T-helper 1 cell (primary cell): ENCODE measurements at regions not wholly inside any gene's neighbourhood (a gene's known extent, or its start where the extent isn't known, plus 50 kb on each side); places are given as distances from the start of the nearest gene placed in this dataset.

Experiments used
- DNase-seq, 5 donors: peaks; one replicate each; pipeline ENCODE4 v3.0.0-alpha.2; 2012 to 2020

DNA sequence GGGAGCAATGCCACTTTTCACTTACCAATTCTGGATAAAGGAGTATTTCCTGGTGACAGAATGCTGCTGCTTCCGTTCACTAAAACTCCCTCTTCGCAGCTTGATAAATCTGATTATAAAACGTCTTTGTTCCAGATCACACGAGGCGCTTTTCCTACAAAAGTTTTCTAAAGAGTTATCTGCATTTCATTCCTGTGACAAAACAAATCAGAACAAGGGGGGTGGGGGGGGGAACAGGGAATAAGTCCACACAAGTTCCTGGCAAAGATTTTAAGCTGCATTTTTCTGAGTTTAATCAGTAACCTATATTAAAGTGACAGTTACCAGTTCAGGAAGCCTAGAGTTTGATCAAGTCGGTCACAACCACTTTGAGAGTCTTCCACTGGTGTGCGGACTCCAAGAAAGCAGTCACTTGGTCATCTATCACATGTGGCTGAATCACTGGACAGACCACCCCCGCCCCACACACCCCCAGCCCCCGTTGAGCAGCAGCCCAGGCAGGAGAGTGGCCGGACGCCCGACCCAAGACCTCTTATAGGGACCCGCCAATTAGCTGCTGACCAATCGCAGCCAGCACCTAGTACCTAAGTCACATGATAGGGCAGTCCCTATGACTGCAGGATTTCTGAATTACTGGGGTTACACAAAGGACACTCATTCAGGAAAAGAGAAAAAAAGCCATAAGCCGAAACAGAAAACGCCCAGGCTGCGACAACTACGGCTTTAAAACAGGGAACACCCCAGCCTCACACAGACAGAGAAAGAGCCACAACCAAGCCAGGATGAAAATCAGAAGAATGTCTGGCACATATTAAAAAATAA lies 569.3 kb upstream of the DIPK2B start:
- peak in 2 of 5 donors; percentile 12 to 46 for DNase-seq

DNA sequence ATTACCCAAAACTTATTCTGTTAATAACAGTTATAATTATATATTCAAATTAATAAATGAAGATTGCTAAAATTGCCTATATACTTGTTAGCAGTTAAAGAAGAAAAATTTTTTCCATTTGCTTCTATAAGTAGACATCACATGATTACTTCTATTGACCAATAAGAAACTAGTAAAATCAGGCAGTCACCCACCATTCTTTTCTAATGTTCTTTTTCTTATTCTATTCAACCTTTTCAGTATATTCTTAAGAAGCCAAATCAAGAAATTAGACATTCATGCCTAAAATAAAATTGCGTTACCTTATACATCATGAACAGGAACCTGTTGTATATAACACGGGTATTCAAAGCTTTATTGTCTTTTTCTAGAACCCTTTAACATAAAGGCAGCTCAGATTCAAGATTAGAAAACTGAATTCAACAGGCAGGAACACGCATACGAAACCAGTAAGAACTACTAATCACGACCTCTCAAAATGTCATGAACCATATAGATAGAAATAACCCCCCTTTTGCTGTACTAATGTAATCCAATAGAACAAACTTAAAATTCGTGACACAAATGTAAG lies 568.1 kb upstream of the DIPK2B start:
- no peak for DNase-seq

DNA sequence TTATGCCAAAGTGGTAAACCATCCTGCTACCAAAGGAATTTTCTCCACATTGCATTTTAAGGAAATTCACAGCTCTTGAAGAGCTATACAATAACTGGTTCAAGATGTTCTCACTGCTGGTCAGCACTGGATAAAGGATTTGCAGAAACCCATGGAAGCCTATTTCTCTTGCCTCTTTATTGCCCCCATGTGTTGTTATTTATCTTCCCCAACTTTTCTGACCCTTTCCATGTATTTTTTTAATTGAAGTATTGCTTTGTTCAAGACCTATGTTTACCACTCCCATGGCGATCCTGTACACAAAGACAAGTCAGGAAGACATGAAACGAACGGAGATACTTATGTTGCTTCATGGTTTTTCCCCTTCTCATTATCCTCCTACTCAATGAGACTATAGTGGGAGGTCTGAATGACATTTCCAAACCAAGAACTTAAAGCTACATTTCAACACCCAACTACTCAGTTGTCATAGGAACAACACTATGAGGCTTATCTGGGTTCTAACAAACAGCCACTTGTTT lies 566.4 kb upstream of the DIPK2B start:
- DNase-seq: no peak

DNA sequence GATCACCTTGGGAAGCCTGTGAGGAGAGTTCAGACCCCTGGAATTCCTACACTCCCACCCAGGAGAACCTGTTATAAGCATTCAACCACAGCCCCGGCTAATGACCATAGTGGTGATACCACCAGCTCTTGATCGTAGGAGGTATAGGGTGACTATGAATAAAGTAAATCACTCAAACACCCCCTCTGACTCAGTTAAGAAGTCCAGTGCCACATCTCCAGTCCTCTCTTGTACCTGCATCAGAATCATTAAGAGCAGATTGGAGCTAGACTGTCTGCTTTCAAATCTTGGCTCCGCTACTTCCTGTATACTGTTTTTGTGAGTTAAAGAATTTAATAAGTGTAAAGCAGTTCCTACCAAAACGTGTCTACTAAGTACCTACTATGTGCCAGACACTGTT lies 565.1 kb upstream of the DIPK2B start:
- no peak for DNase-seq

DNA sequence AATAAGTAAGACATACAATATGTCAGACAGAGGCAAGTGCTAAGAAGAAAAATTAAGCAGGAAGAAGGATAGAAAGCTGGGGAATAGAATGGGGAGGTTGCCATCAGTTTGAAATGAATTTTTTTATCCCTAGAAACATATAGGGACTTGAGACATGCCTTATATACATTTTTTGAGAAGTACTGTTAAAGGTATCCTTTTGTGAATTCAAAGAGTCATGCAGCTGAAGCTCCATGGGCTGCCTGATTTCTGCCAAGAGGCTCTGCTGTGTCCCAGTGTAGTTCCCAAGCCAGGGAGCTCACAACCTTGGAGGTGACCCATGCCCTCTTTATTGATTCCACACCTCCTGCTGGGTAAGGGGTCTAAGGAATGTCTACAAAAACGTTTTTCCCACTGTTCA lies 564.6 kb upstream of the DIPK2B start:
- no peak for DNase-seq

DNA sequence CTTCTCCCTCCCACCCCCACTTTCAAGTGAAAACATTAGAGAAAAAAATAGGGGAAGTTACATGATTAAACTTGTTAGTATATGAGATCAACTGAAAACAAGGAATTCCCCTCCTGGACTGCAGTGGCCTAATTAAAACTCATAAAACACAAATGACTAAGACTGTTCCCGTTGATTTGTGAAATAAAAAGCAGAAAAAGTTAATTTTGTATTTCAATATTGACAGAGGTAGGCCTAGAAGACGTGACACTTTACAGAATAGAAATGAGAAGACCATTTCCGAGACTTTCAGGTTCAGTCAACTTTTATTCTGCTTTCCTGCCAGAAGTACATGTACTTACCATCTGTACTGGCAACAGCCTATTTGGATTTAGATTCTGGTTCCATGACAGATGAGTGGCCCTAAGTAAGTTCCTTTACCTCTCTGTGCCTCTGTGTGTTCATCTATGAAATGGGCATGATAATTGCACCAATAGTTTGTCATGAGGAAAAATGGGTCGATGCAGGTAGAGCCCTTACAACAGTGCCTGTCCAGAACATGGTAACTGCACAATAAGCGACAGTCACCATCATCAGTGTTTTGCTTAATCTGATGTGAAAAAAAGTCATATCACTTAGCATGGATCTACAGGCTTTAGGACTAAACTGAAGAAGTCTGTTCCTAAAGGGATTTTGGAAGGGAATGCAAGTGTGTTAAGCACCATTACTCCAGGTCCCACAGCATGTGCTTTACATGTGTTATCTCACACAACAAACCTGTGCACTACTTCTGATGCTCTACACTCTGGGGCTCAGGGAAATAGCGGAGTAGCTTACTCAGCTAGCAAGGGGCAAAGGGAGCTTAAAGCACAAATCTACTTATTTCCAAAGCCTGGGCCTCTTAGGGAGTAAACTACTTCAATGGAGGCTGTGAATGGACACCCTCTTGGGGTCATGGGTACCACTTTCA lies 562.3 kb upstream of the DIPK2B start:
- DNase-seq: peak in 1 of 5 donors; percentile 63

DNA sequence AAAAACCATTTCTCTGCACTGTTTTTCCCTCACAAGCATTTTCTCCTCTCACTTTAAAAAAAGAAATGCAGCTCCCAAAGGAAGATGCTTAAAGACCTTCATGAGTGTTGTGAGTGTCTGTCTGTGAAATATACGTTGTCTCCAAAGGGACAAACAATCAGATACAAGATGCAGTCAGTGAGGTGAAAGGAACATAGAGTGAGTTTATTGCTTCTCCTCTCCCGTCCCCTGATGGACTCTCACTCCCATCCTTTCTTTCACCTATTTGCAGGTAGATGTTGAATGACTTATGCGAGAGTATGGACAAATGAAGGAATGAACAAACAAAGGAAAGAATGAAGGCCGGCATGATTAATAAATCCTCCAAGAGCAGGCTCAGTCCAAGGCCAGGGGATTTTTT lies 561.2 kb upstream of the DIPK2B start:
- no peak for DNase-seq

DNA sequence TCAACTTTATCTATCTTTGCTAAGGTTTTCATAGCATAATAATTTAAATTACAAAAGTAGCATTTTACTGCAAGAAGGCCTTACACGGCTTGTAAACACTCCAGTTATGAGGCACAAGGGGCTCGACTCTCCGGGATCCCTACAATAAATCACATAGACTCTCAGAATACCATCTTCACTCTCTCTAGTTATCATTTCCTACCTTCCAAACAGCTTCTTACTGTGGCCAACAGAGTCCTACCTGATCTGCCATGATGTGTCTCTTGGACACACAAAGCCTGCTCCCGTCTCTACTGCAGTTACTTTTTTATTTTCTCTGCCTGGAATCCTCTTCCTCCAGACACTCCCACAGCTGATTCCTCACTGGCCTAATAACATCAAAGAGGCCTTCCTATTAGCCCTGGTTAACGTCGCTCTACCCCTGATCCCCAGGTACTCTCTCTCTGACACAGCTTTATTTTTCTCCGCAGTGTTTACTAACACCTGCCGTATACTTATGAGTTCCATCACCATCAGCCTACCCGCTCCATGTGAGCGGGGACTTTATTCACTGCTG lies 559.6 kb upstream of the DIPK2B start:
- DNase-seq: no peak

DNA sequence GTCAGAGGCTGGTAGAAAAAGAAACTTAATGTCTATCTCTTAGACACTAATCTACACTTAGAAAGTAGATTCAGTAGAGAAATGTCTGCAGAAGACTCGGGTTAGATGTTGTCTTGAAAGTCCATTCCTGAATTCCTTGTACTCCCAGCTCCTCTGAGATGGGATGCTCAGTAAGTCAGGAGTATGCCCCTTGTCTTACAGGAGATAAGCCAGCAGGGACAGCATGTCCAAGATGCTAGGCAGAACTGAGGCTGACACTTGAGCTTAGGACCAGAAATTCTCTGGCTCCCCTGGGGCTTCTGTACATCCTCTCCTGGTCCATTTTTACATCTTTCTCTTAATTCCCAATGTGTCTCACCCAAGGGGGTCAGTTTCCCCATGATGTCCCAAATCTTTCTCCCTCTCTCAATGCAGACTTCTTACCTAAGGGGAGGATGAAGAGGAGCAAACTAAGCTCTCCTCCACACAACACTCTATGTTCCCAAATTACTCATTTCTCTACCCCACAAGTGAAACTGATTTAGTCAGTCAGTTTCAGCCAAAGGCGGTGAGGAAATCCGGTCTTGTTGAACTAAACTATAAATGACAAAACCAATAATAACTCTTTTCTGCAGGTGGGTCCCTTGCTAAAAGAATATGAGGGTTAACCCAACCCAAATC lies 558.2 kb upstream of the DIPK2B start:
- DNase-seq: peak in 1 of 5 donors; percentile 86

DNA sequence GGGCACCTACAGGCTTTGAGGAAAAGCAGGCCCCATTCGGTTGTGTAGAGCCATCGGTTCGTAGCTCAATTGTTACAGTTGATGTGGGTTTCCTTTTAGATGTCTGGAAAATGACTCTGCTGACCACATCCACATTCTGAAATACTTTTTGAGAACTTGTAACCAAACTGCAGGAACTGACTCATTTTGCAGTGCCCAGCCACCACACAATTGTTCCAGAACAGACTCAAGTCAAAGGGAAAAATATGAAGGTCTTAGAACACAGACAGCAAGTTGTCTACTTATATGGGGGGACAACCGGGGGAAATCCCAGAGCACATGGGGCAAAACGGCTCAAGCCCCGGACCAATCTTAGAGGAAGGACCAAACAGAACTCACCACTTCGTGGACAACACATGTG lies 557.6 kb upstream of the DIPK2B start:
- DNase-seq: peak in 1 of 5 donors; percentile 89

DNA sequence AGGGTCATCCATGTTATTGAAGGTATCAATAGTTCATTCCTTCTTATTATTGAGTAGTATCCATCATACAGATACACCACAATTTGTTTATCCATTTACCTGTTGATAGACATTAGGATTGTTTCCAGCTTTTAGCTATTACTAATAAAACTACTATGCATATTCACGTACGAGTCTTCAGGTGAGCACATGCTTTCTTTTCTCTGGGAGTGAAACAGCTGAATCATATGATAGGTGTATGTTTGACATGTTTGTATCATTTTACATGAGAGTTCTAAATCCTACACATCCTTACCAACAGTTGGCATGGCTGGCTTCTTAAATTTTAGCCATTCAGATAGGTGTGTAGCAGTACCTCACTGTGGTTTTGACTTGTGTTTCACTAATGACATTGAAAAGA lies 556.6 kb upstream of the DIPK2B start:
- DNase-seq: no peak

DNA sequence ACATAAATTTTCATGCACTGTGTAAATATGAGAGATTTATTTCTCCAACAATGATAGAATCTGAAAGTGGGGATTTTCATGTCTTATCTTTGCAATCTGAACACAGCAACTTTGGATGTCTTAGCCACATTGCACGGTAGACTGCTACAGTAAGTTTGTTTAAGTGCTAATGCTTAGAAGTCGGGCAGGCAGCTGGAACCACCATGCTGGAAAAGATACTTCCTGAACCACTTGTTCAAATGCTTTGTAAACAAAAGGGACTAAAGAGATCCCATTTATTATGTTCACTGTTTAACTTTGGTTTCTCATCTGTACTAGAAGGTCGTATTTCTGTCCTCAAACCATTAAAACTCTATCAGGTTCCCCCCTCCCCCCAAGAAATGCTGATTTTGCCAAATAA lies 555.9 kb upstream of the DIPK2B start:
- DNase-seq: peak in 1 of 5 donors; percentile 40

DNA sequence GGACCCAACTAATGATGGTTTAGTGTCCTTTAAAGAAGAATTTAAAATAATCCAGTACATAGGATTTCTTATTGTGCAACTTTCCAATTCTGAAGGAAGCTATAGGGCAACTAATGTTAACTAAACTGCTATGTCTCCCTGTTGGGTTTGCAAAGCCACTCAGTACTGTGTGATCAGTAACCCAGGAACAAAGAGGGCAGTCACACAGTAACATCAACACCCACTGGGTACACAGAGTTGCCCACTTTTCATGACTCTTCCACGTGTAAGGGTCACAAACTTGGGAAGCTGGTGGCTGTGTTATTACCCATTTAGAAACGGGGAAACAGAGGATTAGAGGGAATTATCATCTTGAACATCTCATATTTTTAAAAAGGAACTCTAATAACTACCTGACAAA lies 555.0 kb upstream of the DIPK2B start:
- no peak for DNase-seq

DNA sequence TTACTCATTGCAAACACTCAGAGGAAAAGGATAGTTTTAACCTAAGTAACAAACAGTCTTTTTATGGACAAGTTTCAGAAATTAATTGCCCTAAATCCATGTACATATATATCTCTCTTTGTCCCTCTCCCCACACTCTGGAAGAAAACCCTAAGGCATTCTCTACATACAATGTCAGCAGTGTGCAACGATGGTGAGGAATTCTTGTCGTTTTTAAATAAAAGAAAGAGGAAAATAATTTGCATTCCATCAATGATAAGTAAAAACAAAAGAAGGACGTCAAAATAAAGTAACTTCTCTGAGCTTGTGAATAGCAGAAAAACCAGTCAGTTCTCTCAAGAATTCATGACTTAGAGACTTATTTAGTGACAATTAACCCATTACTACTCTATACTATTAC lies 550.5 kb upstream of the DIPK2B start:
- DNase-seq: no peak

DNA sequence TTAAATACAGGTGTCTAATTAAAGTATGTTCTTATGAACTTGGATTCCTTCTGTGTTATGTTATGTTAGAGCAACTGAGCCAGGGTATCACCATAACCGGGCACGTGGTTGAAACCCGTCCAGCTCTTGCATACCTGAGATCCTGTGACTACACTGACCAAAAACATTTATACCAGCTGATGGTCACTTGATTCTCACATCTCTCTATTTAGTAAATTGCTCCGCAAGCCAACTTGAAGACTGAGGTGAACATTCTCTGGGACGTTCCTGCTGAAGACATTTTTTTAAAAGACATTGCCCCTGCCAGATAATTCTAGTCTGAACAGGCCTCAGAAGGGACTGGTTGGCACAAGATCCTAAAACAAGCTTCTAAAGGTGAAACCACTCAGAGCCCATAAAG lies 550.0 kb upstream of the DIPK2B start:
- DNase-seq: no peak

DNA sequence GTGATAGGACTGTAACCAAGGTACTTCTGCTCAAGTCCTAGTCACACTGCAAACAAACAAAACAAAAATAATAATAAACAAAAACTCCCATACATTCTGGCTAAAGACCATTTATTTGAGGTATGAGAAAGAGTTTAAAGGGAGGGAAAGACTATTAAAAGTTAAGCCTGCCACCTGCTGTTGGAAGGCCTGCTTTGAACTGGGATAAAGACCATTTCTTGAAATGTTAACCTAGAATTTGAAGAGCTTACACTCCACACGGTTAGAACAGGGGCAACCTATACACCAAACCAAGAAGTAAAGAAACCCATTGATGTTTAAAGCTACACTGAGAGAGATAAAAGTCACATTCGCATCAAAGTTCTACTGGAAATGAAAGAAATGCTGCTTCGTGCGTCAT lies 548.7 kb upstream of the DIPK2B start:
- no peak for DNase-seq

DNA sequence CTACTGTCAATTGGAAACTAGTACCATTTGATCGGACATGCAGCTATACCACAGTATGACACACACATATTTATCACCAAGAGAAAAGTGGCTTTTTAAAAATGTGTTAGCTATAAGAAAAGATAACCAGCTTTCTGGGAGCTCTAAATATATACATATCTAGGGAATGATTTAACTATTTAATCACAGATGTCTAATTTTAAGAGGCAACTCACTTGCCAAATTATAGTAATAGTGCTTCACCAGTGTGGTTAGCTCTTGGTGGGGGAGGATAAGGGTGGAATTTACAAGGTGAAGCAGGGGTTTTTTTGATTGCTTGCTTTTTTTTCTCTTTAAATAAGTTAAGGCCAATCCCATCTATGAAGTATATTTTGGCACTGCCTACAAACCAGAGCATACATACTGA lies 547.7 kb upstream of the DIPK2B start:
- no peak for DNase-seq

DNA sequence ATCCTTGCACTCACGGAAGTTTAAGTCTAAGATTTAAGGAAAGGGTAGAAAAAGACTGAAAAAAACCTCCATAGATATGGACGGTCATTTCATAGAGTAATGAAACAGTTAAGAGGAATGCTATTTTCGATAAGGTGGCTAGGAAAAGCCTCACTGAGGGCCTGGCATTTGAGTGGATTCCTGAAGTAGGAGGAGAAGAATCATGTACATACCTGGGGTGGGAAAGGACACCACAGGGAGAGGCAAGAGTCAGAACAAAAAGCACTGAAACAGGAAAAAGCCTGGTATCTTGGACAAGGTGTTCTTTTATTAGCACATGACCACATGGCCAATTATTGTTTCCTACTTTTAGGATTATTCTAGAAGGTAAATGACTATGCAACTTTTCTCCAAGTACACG lies 547.2 kb upstream of the DIPK2B start:
- no peak for DNase-seq

DNA sequence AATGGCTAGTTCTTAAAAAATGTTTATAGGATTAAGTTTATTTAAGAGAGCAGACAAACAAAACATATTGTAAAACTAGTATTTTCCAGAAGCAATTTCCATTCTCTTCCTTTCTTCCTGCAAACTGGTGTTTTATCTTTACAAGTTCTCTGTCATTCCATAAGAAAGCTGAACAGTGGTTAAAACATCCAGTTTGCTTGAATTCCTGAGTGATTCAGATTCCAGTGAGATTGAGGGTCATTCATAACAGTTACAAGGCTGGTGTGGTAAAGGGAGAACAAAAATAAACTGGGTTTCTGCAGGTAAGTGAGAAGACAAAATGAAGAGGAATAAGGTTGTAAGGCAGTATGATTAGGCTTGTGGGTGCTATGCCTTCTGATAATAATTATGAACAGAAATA lies 544.8 kb upstream of the DIPK2B start:
- DNase-seq: no peak

DNA sequence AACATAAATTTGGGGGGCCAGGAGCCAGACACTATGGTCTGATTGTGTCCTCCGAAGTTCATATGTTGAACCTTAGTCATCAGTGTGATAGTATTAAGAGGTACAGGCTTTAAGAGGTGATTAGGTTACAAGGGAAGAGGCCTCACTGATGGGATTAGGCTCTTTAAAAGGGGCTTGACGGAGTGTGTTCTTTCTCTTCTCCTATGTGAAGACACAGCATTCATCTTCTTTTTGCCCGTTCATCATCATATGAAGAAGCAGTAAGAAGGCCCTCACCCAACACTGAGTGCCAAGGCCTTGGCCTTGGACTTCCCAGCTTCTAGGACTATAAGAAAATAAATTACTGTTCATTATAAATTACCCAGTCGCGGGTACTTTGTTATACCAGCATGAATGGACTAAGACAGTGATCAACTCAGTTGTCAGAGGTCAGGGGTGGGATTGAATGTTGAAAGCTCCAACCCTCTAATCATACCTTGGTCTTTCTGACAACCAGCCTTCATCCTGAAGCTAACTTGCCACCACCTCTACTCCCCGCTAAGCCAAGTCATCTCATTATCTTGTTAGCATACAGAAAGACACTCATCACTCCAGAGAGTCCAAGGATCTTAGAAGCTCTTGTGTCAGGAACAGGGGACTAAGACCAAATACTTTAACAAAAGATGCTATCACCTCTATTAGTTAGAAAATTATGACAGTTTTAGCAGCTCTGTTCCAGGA lies 543.4 kb upstream of the DIPK2B start:
- no peak for DNase-seq

DNA sequence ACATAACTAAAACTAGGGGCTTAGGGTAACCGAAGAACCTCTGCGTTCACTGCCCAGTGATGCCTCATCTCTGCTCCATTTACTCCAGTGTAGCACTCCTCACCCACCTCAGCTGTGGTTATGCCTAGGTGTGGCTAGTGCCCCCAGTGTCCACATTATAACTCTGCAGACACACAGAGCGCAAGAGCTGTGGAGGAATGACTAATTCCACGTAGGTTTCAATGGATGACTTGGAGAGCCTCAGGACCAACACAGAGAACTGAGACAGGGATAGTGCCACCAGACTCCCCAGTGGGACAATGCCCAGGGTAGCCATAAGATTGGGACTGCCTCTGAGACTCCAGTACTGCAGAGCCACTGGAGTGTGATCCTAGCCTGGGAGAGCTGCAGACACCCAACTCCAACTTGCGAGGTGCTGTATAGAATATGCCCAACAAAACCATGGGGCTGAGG lies 542.4 kb upstream of the DIPK2B start:
- no peak for DNase-seq

DNA sequence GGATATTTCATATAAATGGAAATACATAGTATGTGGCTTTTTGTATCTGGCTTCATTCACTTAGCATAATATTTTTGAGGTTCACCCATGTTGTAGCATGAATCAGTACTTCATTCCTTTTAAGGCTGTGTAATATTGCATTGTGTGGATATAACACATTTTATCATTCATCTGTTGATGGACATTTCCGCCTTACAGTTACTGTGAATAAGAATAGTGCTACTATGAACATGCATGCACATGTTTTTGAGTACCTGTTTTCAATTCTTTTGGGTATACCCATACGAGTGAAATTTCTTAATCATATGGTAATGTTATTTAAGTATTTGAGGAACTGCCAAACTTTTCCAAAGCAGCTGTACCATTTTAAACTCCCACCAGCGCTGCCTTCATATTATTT lies 539.6 kb upstream of the DIPK2B start:
- no peak for DNase-seq
